Cardiac fibroblast (primary cell): ENCODE measurements at regions not wholly inside any gene's neighbourhood (a gene's known extent, or its start where the extent isn't known, plus 50 kb on each side); places are given as distances from the start of the nearest gene placed in this dataset.

Experiments used
- DNase-seq, 2 donors: peaks; one replicate each; pipeline versions ENCODE4 v3.0.0 to v3.0.0-alpha.2; 2010; ENCODE audit warnings: low read depth in 2 of 2
- H3K4me3 ChIP-seq, 2 donors: replicated peaks in 1 of 2; 1 replicate in 1 of 2; 2 replicates in 1 of 2; pipeline ENCODE4 v1.5.1; 2011; ENCODE audit warnings: low read depth in 2 of 2, low read length in 2 of 2, mild to moderate bottlenecking in 2 of 2, moderate library complexity in 1 of 2
- CTCF ChIP-seq: IDR thresholded peaks from one replicate; pipeline ENCODE4 v1.5.1; 2011; ENCODE audit warnings: low read depth, mild to moderate bottlenecking, low read length, inconsistent platforms

- H3K4me3 ChIP-seq: no peak overlapping the region
- DNase-seq: no peak
- no peak for TF ChIP-seq CTCF
These were observed 161.1 kb upstream of the CARMIL1 start for GRCh38 chr6:25118038-25118437.

- no peak for DNase-seq
- no peak for TF ChIP-seq CTCF
- H3K4me3 ChIP-seq: no peak overlapping the region
These were observed 158.0 kb upstream of the CARMIL1 start for GRCh38 chr6:25121186-25121585.

GRCh38 chr6:25122001-25122400, 157.2 kb upstream of the CARMIL1 start:
- no peak overlapping the region for H3K4me3 ChIP-seq
- peak; percentile 23 to 79 for DNase-seq
- TF ChIP-seq CTCF: no peak

- H3K4me3 ChIP-seq: no peak overlapping the region
- no peak for TF ChIP-seq CTCF
- no peak for DNase-seq
These were observed 156.4 kb upstream of the CARMIL1 start for GRCh38 chr6:25122622-25123237.

- no peak for DNase-seq
- no peak for TF ChIP-seq CTCF
- no peak overlapping the region for H3K4me3 ChIP-seq
These were observed 154.9 kb upstream of the CARMIL1 start for GRCh38 chr6:25124216-25124715.

- no peak overlapping the region for H3K4me3 ChIP-seq
- no peak for DNase-seq
- no peak for TF ChIP-seq CTCF
These were observed 153.4 kb upstream of the CARMIL1 start for GRCh38 chr6:25125736-25126135.
